PC-9 (cell line): ENCODE measurements at regions not wholly inside any gene's neighbourhood (a gene's known extent, or its start where the extent isn't known, plus 50 kb on each side); places are given as distances from the start of the nearest gene placed in this dataset.

Source experiments
- EZH2 ChIP-seq: fragments of 200-600 bp; sonication (generic); IDR thresholded peaks from 2 replicates; pipeline ENCODE4 v1.8.0; 2017; ENCODE audit warnings: antibody characterized with exemption, low read depth
- TF ChIP-seq, protein P1 (sequence below): fragments of 200-600 bp; sonication (generic); conservative IDR thresholded peaks from 2 replicates; pipeline ENCODE4 v1.6.1; 2017; ENCODE audit warnings: mixed run types, antibody characterized with exemption, mild to moderate bottlenecking, moderate library complexity

DNA sequence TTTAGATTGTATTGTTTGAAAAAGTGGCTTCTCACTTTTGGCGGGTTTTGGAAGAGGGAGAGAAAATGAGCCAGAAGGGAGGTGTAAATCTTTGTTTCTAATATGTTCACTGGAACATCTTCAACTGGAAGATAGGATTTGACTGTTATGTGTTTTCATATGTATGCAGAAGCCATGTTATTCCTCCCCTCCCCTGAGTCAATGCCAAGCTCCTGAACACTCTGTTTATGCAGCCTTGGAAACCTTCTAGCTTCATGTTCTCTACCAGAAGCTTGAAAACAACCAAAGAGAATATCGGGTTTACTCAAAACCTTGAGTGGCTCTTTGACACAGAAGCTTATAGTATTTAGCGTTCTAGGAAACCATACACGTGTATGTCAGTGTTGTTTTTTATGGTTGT lies 279.1 kb downstream of the PRL start:
- TF ChIP-seq, protein P1, sequence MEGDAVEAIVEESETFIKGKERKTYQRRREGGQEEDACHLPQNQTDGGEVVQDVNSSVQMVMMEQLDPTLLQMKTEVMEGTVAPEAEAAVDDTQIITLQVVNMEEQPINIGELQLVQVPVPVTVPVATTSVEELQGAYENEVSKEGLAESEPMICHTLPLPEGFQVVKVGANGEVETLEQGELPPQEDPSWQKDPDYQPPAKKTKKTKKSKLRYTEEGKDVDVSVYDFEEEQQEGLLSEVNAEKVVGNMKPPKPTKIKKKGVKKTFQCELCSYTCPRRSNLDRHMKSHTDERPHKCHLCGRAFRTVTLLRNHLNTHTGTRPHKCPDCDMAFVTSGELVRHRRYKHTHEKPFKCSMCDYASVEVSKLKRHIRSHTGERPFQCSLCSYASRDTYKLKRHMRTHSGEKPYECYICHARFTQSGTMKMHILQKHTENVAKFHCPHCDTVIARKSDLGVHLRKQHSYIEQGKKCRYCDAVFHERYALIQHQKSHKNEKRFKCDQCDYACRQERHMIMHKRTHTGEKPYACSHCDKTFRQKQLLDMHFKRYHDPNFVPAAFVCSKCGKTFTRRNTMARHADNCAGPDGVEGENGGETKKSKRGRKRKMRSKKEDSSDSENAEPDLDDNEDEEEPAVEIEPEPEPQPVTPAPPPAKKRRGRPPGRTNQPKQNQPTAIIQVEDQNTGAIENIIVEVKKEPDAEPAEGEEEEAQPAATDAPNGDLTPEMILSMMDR, result no peak
- TF ChIP-seq EZH2, result no peak
